Brain microvascular endothelial cell (primary cell): ENCODE measurements at regions not wholly inside any gene's neighbourhood (a gene's known extent, or its start where the extent isn't known, plus 50 kb on each side); places are given as distances from the start of the nearest gene placed in this dataset.
"Not testable (repeated sequence)": the region's sequence is repeated elsewhere in the genome, so short reads cannot be mapped to it uniquely, and the experiment has no call there.

ENCODE experiments used
- DNase-seq: peaks from one replicate; pipeline ENCODE4 v3.0.0-alpha.2; 2020
- H3K27ac ChIP-seq: fragments of 250-450 bp; sonication (Bioruptor Pico); 2 replicates; pipeline ENCODE4 v1.5.1; 2020; ENCODE audit warnings: mild to moderate bottlenecking, moderate library complexity
- H3K27me3 ChIP-seq: fragments of 250-450 bp; sonication (Bioruptor Pico); replicated peaks from 2 replicates; pipeline ENCODE4 v1.5.1; 2020; ENCODE audit warnings: mild to moderate bottlenecking
- H3K36me3 ChIP-seq: fragments of 250-450 bp; sonication (Bioruptor Pico); replicated peaks from 2 replicates; pipeline ENCODE4 v1.5.1; 2020; ENCODE audit warnings: mild to moderate bottlenecking
- H3K4me3 ChIP-seq: 2 replicates; pipeline ENCODE4 v1.5.1; 2011; ENCODE audit warnings: low read depth, mild to moderate bottlenecking, control low read depth, low read length, moderate library complexity
- CTCF ChIP-seq: IDR thresholded peaks from 2 replicates; pipeline ENCODE4 v1.5.1; 2011; ENCODE audit warnings: low read depth, mild to moderate bottlenecking, moderate library complexity, low read length, control low read depth, inconsistent platforms; ENCODE audit errors: missing control alignments
- in situ Hi-C: cut with HindIII; loops from 2 replicates; pipeline ENCODE4 v1.10.0; 2017; ENCODE audit warnings: low sequenced_read_pairs, low pct_ligation_motif_present

- DNase-seq, result no peak
- no peak overlapping the region for H3K4me3 ChIP-seq
- TF ChIP-seq CTCF, result no peak
- H3K36me3 ChIP-seq, result no peaks in the 10 kb centered on the region
- H3K27me3 ChIP-seq, result no peaks in the 10 kb centered on the region
- in situ Hi-C loops, result no loop called here
- H3K27ac ChIP-seq, result no peak overlapping the region
Measured at GRCh38 chr4:158376106-158376840, 145.4 kb upstream of the RXFP1 start.

- in situ Hi-C loops, result no loop called here
- no peak overlapping the region for H3K4me3 ChIP-seq
- H3K27ac ChIP-seq, result no peak overlapping the region
- H3K36me3 ChIP-seq, result no peaks in the 10 kb centered on the region
- no peak for DNase-seq
- no peaks in the 10 kb centered on the region for H3K27me3 ChIP-seq
- TF ChIP-seq CTCF, result no peak
Measured at GRCh38 chr4:158384414-158384813, 137.3 kb upstream of the RXFP1 start.

GRCh38 chr4:158395343-158395742 lies 126.3 kb upstream of the RXFP1 start:
- H3K27me3 ChIP-seq, result no peaks in the 10 kb centered on the region
- H3K4me3 ChIP-seq, result no peak overlapping the region
- H3K27ac ChIP-seq, result no peak overlapping the region
- no peak for TF ChIP-seq CTCF
- no peak for DNase-seq
- no peaks in the 10 kb centered on the region for H3K36me3 ChIP-seq
- in situ Hi-C loops, result no loop called here

- in situ Hi-C loops, result no loop called here
- no peaks in the 10 kb centered on the region for H3K36me3 ChIP-seq
- no peak overlapping the region for H3K4me3 ChIP-seq
- no peak for DNase-seq
- H3K27ac ChIP-seq, result no peak overlapping the region
- TF ChIP-seq CTCF, result no peak
- H3K27me3 ChIP-seq, result no peaks in the 10 kb centered on the region
Measured at GRCh38 chr4:158395889-158396288, 125.8 kb upstream of the RXFP1 start.

- in situ Hi-C loops, result no loop called here
- H3K27me3 ChIP-seq, result no peaks in the 10 kb centered on the region
Measured at GRCh38 chr4:158397781-158398180, 123.9 kb upstream of the RXFP1 start.

GRCh38 chr4:158407961-158408360 lies 113.7 kb upstream of the RXFP1 start:
- in situ Hi-C loops, H3K4me3 ChIP-seq, H3K27ac ChIP-seq: not testable (repeated sequence)

More at GRCh38 chr4:158397781-158398180, 123.9 kb upstream of the RXFP1 start:
- no peak for DNase-seq
- no peaks in the 10 kb centered on the region for H3K36me3 ChIP-seq
- no peak overlapping the region for H3K27ac ChIP-seq
- H3K4me3 ChIP-seq, result no peak overlapping the region
- no peak for TF ChIP-seq CTCF

More at GRCh38 chr4:158407961-158408360, 113.7 kb upstream of the RXFP1 start:
- DNase-seq, H3K27me3 ChIP-seq, H3K36me3 ChIP-seq: not testable (repeated sequence)
